ENCODE measurements at regions not wholly inside any gene's neighbourhood (a gene's known extent, or its start where the extent isn't known, plus 50 kb on each side); places are given as distances from the start of the nearest gene placed in this dataset.

GRCh38 chr3:159652452-159652851 is 336.2 kb upstream of the IL12A start:
- no peak overlapping the region for H3K4me3 ChIP-seq
- no peaks in the 10 kb centered on the region for H3K9me3 ChIP-seq
- no peaks in the 10 kb centered on the region for H3K36me3 ChIP-seq
- DNase-seq (no peak), ATAC-seq (peak in 6 of 8 donors; percentile 54 to 79 (median 72))
- TF ChIP-seq, protein P1, sequence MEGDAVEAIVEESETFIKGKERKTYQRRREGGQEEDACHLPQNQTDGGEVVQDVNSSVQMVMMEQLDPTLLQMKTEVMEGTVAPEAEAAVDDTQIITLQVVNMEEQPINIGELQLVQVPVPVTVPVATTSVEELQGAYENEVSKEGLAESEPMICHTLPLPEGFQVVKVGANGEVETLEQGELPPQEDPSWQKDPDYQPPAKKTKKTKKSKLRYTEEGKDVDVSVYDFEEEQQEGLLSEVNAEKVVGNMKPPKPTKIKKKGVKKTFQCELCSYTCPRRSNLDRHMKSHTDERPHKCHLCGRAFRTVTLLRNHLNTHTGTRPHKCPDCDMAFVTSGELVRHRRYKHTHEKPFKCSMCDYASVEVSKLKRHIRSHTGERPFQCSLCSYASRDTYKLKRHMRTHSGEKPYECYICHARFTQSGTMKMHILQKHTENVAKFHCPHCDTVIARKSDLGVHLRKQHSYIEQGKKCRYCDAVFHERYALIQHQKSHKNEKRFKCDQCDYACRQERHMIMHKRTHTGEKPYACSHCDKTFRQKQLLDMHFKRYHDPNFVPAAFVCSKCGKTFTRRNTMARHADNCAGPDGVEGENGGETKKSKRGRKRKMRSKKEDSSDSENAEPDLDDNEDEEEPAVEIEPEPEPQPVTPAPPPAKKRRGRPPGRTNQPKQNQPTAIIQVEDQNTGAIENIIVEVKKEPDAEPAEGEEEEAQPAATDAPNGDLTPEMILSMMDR (IDR thresholded peaks at IDR 0.05), result no peak
- intact Hi-C loops (cut with DNase I), result no loop called here
- peaks cover 0 to 2% (median 0%) of the 10 kb centered on the region in 9 donors for H3K4me1 ChIP-seq
- 36 to 49% methylated on average over 2 of the region's 2 CpGs for WGBS, 2 donors
- peak overlapping the region in 2 of 10 donors; percentile 18 to 23 for H3K27ac ChIP-seq
- H3K27me3 ChIP-seq, result no peaks in the 10 kb centered on the region

DNA sequence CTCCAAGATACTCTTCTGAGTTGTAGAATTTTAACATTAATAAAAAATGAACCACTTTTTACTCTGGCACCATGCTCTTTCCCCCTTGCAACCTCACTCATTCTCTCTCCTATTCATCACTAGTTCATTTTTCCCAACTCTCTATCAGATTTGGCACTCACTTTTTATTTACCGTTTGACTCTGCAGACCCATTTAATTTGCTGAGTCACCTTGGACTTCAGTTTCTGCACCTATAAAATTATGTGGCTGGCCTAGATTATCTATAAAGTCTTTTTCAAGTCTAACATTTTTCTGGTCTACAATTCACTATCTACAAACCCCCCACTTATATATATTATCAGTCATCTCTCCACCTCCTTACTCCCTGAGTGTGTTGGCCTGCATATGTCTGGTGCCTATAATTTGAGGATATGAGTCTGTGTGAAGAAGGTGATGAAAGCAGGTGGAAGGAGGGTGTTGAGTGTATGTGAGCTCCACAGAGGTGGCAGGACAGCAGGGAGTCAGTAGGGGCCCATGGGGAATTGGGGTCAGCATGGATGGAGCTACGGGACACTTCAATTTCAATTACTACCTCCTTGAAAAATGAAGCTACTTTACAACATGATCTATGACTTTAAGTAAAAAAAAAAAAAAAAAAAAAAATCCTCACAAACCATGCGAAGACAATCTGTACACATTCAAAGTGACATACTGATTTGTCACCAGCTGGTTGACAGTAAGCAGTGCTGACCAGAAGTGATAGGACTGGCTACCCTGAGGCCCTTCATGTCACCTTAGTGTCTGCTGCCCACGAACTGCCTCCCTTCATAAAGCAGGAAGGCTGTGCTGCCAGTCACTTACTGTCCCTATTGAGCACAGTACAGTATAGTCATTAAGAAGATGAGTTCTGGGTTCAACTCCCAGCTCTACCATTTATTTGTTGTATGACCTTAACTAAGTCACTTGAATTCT is 334.2 kb upstream of the IL12A start:
- no peaks in the 10 kb centered on the region for H3K36me3 ChIP-seq
- intact Hi-C loops (cut with DNase I), result no loop called here
- WGBS, 2 donors, result 27 to 43% methylated on average over 4 of the region's 4 CpGs
- TF ChIP-seq, protein P1 (IDR thresholded peaks at IDR 0.05), result no peak
- no peaks in the 10 kb centered on the region for H3K9me3 ChIP-seq
- peak; percentile 13 to 48 for DNase-seq
- H3K4me1 ChIP-seq, result peaks cover 0 to 2% (median 0%) of the 10 kb centered on the region in 9 donors
- ATAC-seq, result peak; percentile 20 to 93 (median 86)
- no peaks in the 10 kb centered on the region for H3K27me3 ChIP-seq
- peak overlapping the region in 5 of 10 donors; percentile 11 to 49 (median 42) for H3K27ac ChIP-seq
- H3K4me3 ChIP-seq, result no peak overlapping the region

- TF ChIP-seq, protein P1 (IDR thresholded peaks at IDR 0.05), result no peak
- Histone ChIP-seq H3K9me3 (no peaks in the 10 kb centered on the region), H3K27me3 (no peaks in the 10 kb centered on the region), H3K4me3 (no peak overlapping the region), H3K4me1 (peaks cover 0 to 2% (median 0%) of the 10 kb centered on the region in 9 donors), H3K36me3 (no peaks in the 10 kb centered on the region), H3K27ac (peak overlapping the region in 5 of 10 donors; percentile 11 to 49 (median 42))
- no peak for DNase-seq
- no peak for ATAC-seq
- intact Hi-C loops (cut with DNase I), result no loop called here
- WGBS, 2 donors, result 79 to 92% methylated on average over 2 of the region's 2 CpGs
Measured at GRCh38 chr3:159655202-159655601, 333.4 kb upstream of the IL12A start.

GRCh38 chr3:159657176-159657575 is 331.5 kb upstream of the IL12A start:
- intact Hi-C loops (cut with DNase I), result no loop called here
- no peak overlapping the region for H3K27ac ChIP-seq
- peaks cover 0 to 2% (median 0%) of the 10 kb centered on the region in 9 donors for H3K4me1 ChIP-seq
- H3K36me3 ChIP-seq, result no peaks in the 10 kb centered on the region
- TF ChIP-seq, protein P1 (IDR thresholded peaks at IDR 0.05), result no peak
- no peaks in the 10 kb centered on the region for H3K27me3 ChIP-seq
- DNase-seq (no peak), ATAC-seq (peak in 1 of 8 donors; percentile 27)
- H3K4me3 ChIP-seq, result no peak overlapping the region
- WGBS, 2 donors, result 38 to 39% methylated on average over 3 of the region's 3 CpGs
- H3K9me3 ChIP-seq, result peaks cover 0 to 8% (median 0%) of the 10 kb centered on the region in 11 donors
